Panc1 (cell line): ENCODE measurements at regions not wholly inside any gene's neighbourhood (a gene's known extent, or its start where the extent isn't known, plus 50 kb on each side); places are given as distances from the start of the nearest gene placed in this dataset.

ENCODE experiments used
- ATAC-seq: fragments of 200-7000 bp; cut with Tn5 transposase; 2 replicates; pipeline ENCODE4 v1.9.1; 2020; ENCODE audit warnings: mild to moderate bottlenecking, moderate library complexity
- BruUV-seq: library from RNA; stranded (reverse); fragments of 400-500 nt; replicated peaks from 2 replicates; lab custom pipeline; 2021; lab: Mats Ljungman, UMichigan
- CTCF ChIA-PET: fragments of 300-600 bp; sonication (Branson Sonifier 250); formaldehyde crosslinking; loops from one replicate; lab custom pipeline; 2022; ENCODE audit warnings: antibody characterized with exemption; lab: Charles Lee
- POLR2A ChIA-PET: fragments of 300-600 bp; sonication (Branson Sonifier 250); formaldehyde crosslinking; loops from one replicate; lab custom pipeline; 2022; ENCODE audit warnings: antibody characterized with exemption; lab: Charles Lee
- DNase-seq: peaks from one replicate; pipeline ENCODE4 v3.0.0-alpha.2; 2010; ENCODE audit warnings: low read depth, low spot score
- H3K27ac ChIP-seq: 2 replicates; pipeline ENCODE4 v1.5.1; 2011; ENCODE audit warnings: mild to moderate bottlenecking, low read length, inconsistent platforms
- H3K27me3 ChIP-seq: fragments of 200-500 bp; sonication (Bioruptor generic); 2 replicates; pipeline ENCODE4 v1.6.0; 2014; ENCODE audit warnings: low read length, inconsistent platforms; ENCODE audit not compliant: control insufficient read depth, insufficient read depth
- H3K36me3 ChIP-seq: fragments of 200-500 bp; sonication (Bioruptor generic); 2 replicates; pipeline ENCODE4 v1.5.1; 2014; ENCODE audit warnings: inconsistent platforms, mild to moderate bottlenecking, low read length, moderate library complexity; ENCODE audit not compliant: control insufficient read depth, insufficient read depth
- H3K4me1 ChIP-seq: 2 replicates; pipeline ENCODE4 v1.5.1; 2011; ENCODE audit warnings: inconsistent platforms, mild to moderate bottlenecking, low read length, moderate library complexity; ENCODE audit not compliant: control insufficient read depth, insufficient read depth
- H3K4me3 ChIP-seq, 2 experiments: 2 replicates each; pipeline ENCODE4 v1.5.1; 2011 to 2012; ENCODE audit warnings: low read depth in 2 of 2, low read length in 2 of 2, mild to moderate bottlenecking in 2 of 2, inconsistent platforms in 1 of 2, moderate library complexity in 1 of 2
- H3K9me3 ChIP-seq: fragments of 200-500 bp; sonication (Bioruptor generic); 2 replicates; pipeline ENCODE4 v1.5.1; 2014; ENCODE audit warnings: low read depth, mild to moderate bottlenecking, inconsistent platforms, low read length, moderate library complexity; ENCODE audit not compliant: control insufficient read depth, insufficient read depth
- CTCF ChIP-seq: fragments of 450-650 bp; IDR thresholded peaks from 2 replicates; pipeline ENCODE4 v1.5.1; 2017; ENCODE audit warnings: mild to moderate bottlenecking
- POLR2AphosphoS5 ChIP-seq: IDR thresholded peaks from 2 replicates; pipeline ENCODE4 v1.6.1; 2012; ENCODE audit warnings: mild to moderate bottlenecking, low read depth, low read length, moderate library complexity
- REST ChIP-seq, 2 experiments: IDR thresholded peaks; 2 replicates each; pipeline ENCODE4 v1.6.1; 2011 to 2012; ENCODE audit warnings: low read depth in 2 of 2, control low read depth in 1 of 2, low read length in 1 of 2, mild to moderate bottlenecking in 1 of 2, moderate library complexity in 1 of 2; ENCODE audit not compliant: insufficient read depth in 1 of 2
- SIN3A ChIP-seq: IDR thresholded peaks from 2 replicates; pipeline ENCODE4 v1.6.1; 2012; ENCODE audit warnings: low read depth, mild to moderate bottlenecking, low read length, moderate library complexity, borderline replicate concordance; ENCODE audit not compliant: insufficient read depth
- TCF7L2 ChIP-seq: IDR thresholded peaks from 2 replicates; pipeline ENCODE4 v1.6.1; 2011; ENCODE audit warnings: mild to moderate bottlenecking, low read depth, low read length, inconsistent platforms
- in situ Hi-C: cut with HindIII; loops from 2 replicates; pipeline ENCODE4 v1.10.0; 2016; ENCODE audit warnings: low sequenced_read_pairs, low pct_unique_long_range_greater_than_20kb
- intact Hi-C: fragments of 100-400 bp; cut with micrococcal nuclease; formaldehyde crosslinking; loops from one replicate; pipeline ENCODE4 v1.10.0; 2022; ENCODE audit not compliant: unreplicated experiment

GRCh38 chr10:55747244-55747643, 613.8 kb downstream of the ZWINT start:
- DNase-seq (no peak), ATAC-seq (no peak)
- intact Hi-C loops (no loop called here), in situ Hi-C loops (no loop called here)
- H3K9me3 ChIP-seq: no peaks in the 10 kb centered on the region
- H3K36me3 ChIP-seq: no peaks in the 10 kb centered on the region
- TF ChIP-seq REST (IDR thresholded peaks at IDR 0.05; ENCODE audit: insufficient read depth in 1 of 2, low read depth in 2 of 2, low read length in 1 of 2) (no peak), POLR2AphosphoS5 (no peak)
- BruUV-seq: no TSS peak
- CTCF ChIA-PET: no interaction called here
- no peak overlapping the region for H3K4me3 ChIP-seq
- H3K27me3 ChIP-seq: no peaks in the 10 kb centered on the region
- POLR2A ChIA-PET: no interaction called here
- no peaks in the 10 kb centered on the region for H3K4me1 ChIP-seq
- no peak overlapping the region for H3K27ac ChIP-seq

- Histone ChIP-seq H3K36me3 (no peaks in the 10 kb centered on the region), H3K27ac (no peak overlapping the region), H3K4me1 (no peaks in the 10 kb centered on the region), H3K4me3 (no peak overlapping the region), H3K9me3 (no peaks in the 10 kb centered on the region), H3K27me3 (no peaks in the 10 kb centered on the region)
- no peak for TF ChIP-seq TCF7L2
- no peak for TF ChIP-seq POLR2AphosphoS5
- TF ChIP-seq REST (IDR thresholded peaks at IDR 0.05; ENCODE audit: insufficient read depth in 1 of 2, low read depth in 2 of 2, low read length in 1 of 2): no peak
- no peak for TF ChIP-seq CTCF
- no peak for TF ChIP-seq SIN3A
- in situ Hi-C loops (no loop called here), intact Hi-C loops (no loop called here)
- ATAC-seq (no peak), DNase-seq (no peak)
- POLR2A ChIA-PET: no interaction called here
- BruUV-seq: no TSS peak
- CTCF ChIA-PET: interaction anchor here (0.6 kb wide), 1 partner anchor 409 kb away, joined by 3 read pairs; no protein-coding TSS in a partner anchor
Observed at GRCh38 chr10:55746002-55746401, 615.1 kb downstream of the ZWINT start.
